Liver (tissue), 3 donors: ENCODE measurements at regions not wholly inside any gene's neighbourhood (a gene's known extent, or its start where the extent isn't known, plus 50 kb on each side); places are given as distances from the start of the nearest gene placed in this dataset.

Source experiments
- ATF3 ChIP-seq: IDR thresholded peaks from 2 replicates; pipeline ENCODE4 v1.6.1; 2016; ENCODE audit warnings: antibody characterized with exemption
- CTCF ChIP-seq: fragments of 150-350 bp; IDR thresholded peaks from 2 replicates; pipeline ENCODE4 v1.5.1; 2017; ENCODE audit warnings: improper control_type of control experiment, low read depth, low read length; ENCODE audit not compliant: missing input control
- HNF4A ChIP-seq, 2 donors: conservative IDR thresholded peaks; 2 replicates each; pipeline ENCODE4 v1.6.1; 2016; ENCODE audit warnings: antibody characterized with exemption in 2 of 2, mild to moderate bottlenecking in 2 of 2
- RAD21 ChIP-seq, 2 donors: IDR thresholded peaks; 2 replicates each; pipeline ENCODE4 v1.6.1; 2016; ENCODE audit warnings: antibody characterized with exemption in 2 of 2, mild to moderate bottlenecking in 2 of 2
- REST ChIP-seq: IDR thresholded peaks from 2 replicates; pipeline ENCODE4 v1.6.1; 2016; ENCODE audit warnings: antibody characterized with exemption, mild to moderate bottlenecking
- TAF1 ChIP-seq: conservative IDR thresholded peaks from 2 replicates; pipeline ENCODE4 v1.6.1; 2016; ENCODE audit warnings: antibody characterized with exemption, mild to moderate bottlenecking
- donor health status: healthy.
- donor health status: healthy.

GRCh38 chr10:56975513-56975912 lies 614.5 kb upstream of the ZWINT start:
- no peak for TF ChIP-seq REST
- TF ChIP-seq TAF1: no peak
- no peak for TF ChIP-seq ATF3
- no peak for TF ChIP-seq CTCF
- no peak for TF ChIP-seq RAD21 (IDR thresholded peaks at IDR 0.05)
- no peak for TF ChIP-seq HNF4A (conservative IDR thresholded peaks at IDR 0.05)
